ENCODE measurements at regions not wholly inside any gene's neighbourhood (a gene's known extent, or its start where the extent isn't known, plus 50 kb on each side); places are given as distances from the start of the nearest gene placed in this dataset.

DNA sequence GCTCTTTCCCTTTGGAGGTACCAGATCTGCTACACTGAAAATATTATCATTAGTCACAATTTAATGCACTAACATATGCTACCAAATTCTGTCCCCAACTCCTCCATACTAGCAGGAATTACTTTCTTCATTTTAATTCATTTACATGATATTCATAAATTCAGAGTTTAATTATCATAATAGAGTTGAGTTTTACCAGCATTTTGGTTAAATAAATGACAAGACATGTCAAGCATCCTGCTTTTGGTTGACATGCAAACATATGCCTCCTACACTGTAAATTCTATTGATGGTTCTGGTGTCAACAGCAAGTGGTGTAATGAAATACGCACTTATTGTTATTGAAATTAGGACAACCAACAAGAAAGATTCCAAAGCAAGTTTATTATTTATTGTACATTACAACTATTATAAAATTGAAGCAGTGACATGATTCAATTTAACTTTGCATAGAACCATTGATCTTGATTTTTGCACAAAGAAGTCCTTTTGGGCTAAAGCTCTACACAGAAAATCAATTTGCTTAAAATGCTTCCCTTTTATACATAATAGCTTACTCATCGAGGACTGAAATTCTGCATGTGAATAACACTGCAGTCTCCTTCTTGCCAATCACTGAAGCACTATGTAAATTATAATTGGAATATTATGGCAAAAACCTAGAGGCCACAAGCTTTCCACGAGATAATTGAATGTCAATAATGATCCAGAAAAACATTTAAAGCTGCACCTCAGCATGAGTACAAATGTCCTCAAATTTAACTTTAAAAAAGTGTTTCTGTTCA is 728.6 kb upstream of the ADGRL2 start:
- H3K9me3 ChIP-seq (ENCODE audit: control insufficient read depth, low read length): no peaks in the 10 kb centered on the region
- WGBS, 2 experiments (ENCODE audit: insufficient coverage in 2 of 2): no CpG with 5 or more reads among the region's 3 CpGs
- no peak overlapping the region for H3K4me3 ChIP-seq (ENCODE audit: extremely low read depth, insufficient read depth, low read length, poor library complexity, severe bottlenecking)

GRCh38 chr1:81071072-81071858 is 729.5 kb upstream of the ADGRL2 start:
- Histone ChIP-seq H3K36me3 (ENCODE audit: control insufficient read depth, insufficient read depth, low read length) (no peaks in the 10 kb centered on the region), H3K9me3 (ENCODE audit: control insufficient read depth, low read length) (no peaks in the 10 kb centered on the region), H3K4me1 (ENCODE audit: control insufficient read depth, insufficient read depth, low read length, poor library complexity, severe bottlenecking) (no peaks in the 10 kb centered on the region), H3K27ac (ENCODE audit: low read depth, low read length, severe bottlenecking) (no peak overlapping the region), H3K4me3 (ENCODE audit: extremely low read depth, insufficient read depth, low read length, poor library complexity, severe bottlenecking) (no peak overlapping the region)
- no CpG with 5 or more reads among the region's 1 CpG for WGBS, 2 experiments (ENCODE audit: insufficient coverage in 2 of 2)

More for the DNA sequence above, 728.6 kb upstream of the ADGRL2 start:
- Histone ChIP-seq H3K4me1 (ENCODE audit: control insufficient read depth, insufficient read depth, low read length, poor library complexity, severe bottlenecking) (no peaks in the 10 kb centered on the region), H3K27ac (ENCODE audit: low read depth, low read length, severe bottlenecking) (no peak overlapping the region), H3K36me3 (ENCODE audit: control insufficient read depth, insufficient read depth, low read length) (no peaks in the 10 kb centered on the region)

- H3K27ac ChIP-seq (ENCODE audit: low read depth, low read length, severe bottlenecking): no peak overlapping the region
- H3K4me1 ChIP-seq (ENCODE audit: control insufficient read depth, insufficient read depth, low read length, poor library complexity, severe bottlenecking): no peaks in the 10 kb centered on the region
- no peaks in the 10 kb centered on the region for H3K9me3 ChIP-seq (ENCODE audit: control insufficient read depth, low read length)
- no peak overlapping the region for H3K4me3 ChIP-seq (ENCODE audit: extremely low read depth, insufficient read depth, low read length, poor library complexity, severe bottlenecking)
- 86 to 94% methylated on average over 2 of the region's 3 CpGs for WGBS, 2 experiments (ENCODE audit: insufficient coverage in 2 of 2)
- H3K36me3 ChIP-seq (ENCODE audit: control insufficient read depth, insufficient read depth, low read length): no peaks in the 10 kb centered on the region
Measured at GRCh38 chr1:81069856-81070255, 730.9 kb upstream of the ADGRL2 start.

DNA sequence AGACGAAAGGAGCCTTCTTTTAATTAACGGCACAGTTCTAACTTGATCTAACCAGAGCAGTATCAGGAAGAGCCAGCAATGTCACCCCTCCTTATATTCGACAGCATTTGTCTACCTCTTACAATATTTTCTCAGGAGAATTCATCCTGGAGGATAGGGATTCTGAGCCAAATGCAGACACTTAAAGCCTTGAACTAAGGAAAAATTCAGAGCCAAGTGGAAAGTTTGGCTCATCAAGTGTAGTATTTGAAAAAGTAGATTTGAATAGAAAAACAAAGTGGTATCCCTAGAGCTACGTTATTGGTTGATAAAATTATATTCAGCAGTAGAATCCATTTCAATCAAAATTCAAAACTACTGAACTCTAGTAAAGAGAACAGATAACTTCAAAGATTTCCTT is 732.0 kb upstream of the ADGRL2 start:
- no peaks in the 10 kb centered on the region for H3K9me3 ChIP-seq (ENCODE audit: control insufficient read depth, low read length)
- H3K27ac ChIP-seq (ENCODE audit: low read depth, low read length, severe bottlenecking): no peak overlapping the region
- WGBS, 2 experiments (ENCODE audit: insufficient coverage in 2 of 2): no CpG with 5 or more reads among the region's 4 CpGs
- H3K4me3 ChIP-seq (ENCODE audit: extremely low read depth, insufficient read depth, low read length, poor library complexity, severe bottlenecking): no peak overlapping the region
- H3K36me3 ChIP-seq (ENCODE audit: control insufficient read depth, insufficient read depth, low read length): no peaks in the 10 kb centered on the region
- no peaks in the 10 kb centered on the region for H3K4me1 ChIP-seq (ENCODE audit: control insufficient read depth, insufficient read depth, low read length, poor library complexity, severe bottlenecking)

DNA sequence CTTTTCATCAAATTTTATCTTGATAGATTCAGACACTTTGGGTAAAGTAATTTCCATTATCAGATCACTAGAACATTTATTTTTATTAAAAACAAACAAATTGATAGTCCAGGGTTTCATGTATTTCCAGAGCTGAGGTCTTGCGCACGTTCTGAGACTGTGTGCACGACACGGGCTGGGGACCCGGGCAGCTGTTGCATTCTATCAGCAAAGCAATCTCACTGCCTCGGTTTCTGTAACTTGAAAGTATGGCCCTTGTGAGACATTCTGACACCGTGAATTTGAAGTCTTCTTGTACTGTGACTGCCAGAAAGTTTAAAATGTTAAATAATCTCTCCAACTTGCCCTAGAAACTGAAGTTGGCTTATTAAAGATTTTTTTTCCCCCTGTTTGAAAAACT is 746.9 kb upstream of the ADGRL2 start:
- H3K4me3 ChIP-seq (ENCODE audit: extremely low read depth, insufficient read depth, low read length, poor library complexity, severe bottlenecking): no peak overlapping the region
- H3K4me1 ChIP-seq (ENCODE audit: control insufficient read depth, insufficient read depth, low read length, poor library complexity, severe bottlenecking): no peaks in the 10 kb centered on the region
- H3K27ac ChIP-seq (ENCODE audit: low read depth, low read length, severe bottlenecking): no peak overlapping the region
- no peaks in the 10 kb centered on the region for H3K9me3 ChIP-seq (ENCODE audit: control insufficient read depth, low read length)
- H3K36me3 ChIP-seq (ENCODE audit: control insufficient read depth, insufficient read depth, low read length): no peaks in the 10 kb centered on the region
- 67 to 73% methylated on average over 3 to 6 of the region's 7 CpGs for WGBS, 2 experiments (ENCODE audit: insufficient coverage in 2 of 2)

- Histone ChIP-seq H3K27ac (ENCODE audit: low read depth, low read length, severe bottlenecking) (no peak overlapping the region), H3K4me3 (ENCODE audit: extremely low read depth, insufficient read depth, low read length, poor library complexity, severe bottlenecking) (no peak overlapping the region), H3K4me1 (ENCODE audit: control insufficient read depth, insufficient read depth, low read length, poor library complexity, severe bottlenecking) (no peaks in the 10 kb centered on the region), H3K9me3 (ENCODE audit: control insufficient read depth, low read length) (no peaks in the 10 kb centered on the region), H3K36me3 (ENCODE audit: control insufficient read depth, insufficient read depth, low read length) (no peaks in the 10 kb centered on the region)
- no CpG with 5 or more reads among the region's 2 CpGs for whole genome bisulfite sequencing, 2 experiments (ENCODE audit: insufficient coverage in 2 of 2)
Measured at GRCh38 chr1:81052162-81052561, 748.6 kb upstream of the ADGRL2 start.

- H3K36me3 ChIP-seq (ENCODE audit: control insufficient read depth, insufficient read depth, low read length): no peaks in the 10 kb centered on the region
Measured at GRCh38 chr1:81050390-81050789, 750.3 kb upstream of the ADGRL2 start.

DNA sequence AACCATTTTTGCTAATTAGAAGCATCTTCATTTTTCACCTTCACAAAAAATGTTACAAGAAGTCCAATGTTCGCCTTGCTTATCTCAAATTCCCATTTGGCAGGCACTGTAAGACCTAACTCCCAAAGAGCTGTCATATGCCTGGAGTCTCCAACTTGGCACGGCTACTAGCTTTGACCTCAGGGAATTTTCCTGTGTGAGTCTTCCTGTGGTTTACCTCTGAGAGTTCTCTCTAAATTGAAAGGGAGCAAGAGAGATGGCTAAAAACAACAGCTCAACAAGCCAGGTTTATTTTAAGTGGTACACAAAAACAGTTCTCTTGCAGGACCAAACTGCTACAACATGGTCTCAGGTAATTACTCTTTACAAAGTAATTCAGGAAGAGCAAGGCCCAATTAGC is 756.0 kb upstream of the ADGRL2 start:
- Histone ChIP-seq H3K27ac (ENCODE audit: low read depth, low read length, severe bottlenecking) (no peak overlapping the region), H3K9me3 (ENCODE audit: control insufficient read depth, low read length) (no peaks in the 10 kb centered on the region), H3K36me3 (ENCODE audit: control insufficient read depth, insufficient read depth, low read length) (no peaks in the 10 kb centered on the region), H3K4me1 (ENCODE audit: control insufficient read depth, insufficient read depth, low read length, poor library complexity, severe bottlenecking) (no peaks in the 10 kb centered on the region), H3K4me3 (ENCODE audit: extremely low read depth, insufficient read depth, low read length, poor library complexity, severe bottlenecking) (no peak overlapping the region)
- 80 to 86% methylated on average over 1 of the region's 2 CpGs for WGBS, 2 experiments (ENCODE audit: insufficient coverage in 2 of 2)

More at GRCh38 chr1:81050390-81050789, 750.3 kb upstream of the ADGRL2 start:
- H3K4me3 ChIP-seq (ENCODE audit: extremely low read depth, insufficient read depth, low read length, poor library complexity, severe bottlenecking): no peak overlapping the region
- H3K9me3 ChIP-seq (ENCODE audit: control insufficient read depth, low read length): no peaks in the 10 kb centered on the region
- H3K4me1 ChIP-seq (ENCODE audit: control insufficient read depth, insufficient read depth, low read length, poor library complexity, severe bottlenecking): no peaks in the 10 kb centered on the region
- H3K27ac ChIP-seq (ENCODE audit: low read depth, low read length, severe bottlenecking): no peak overlapping the region
- WGBS, 2 experiments (ENCODE audit: insufficient coverage in 2 of 2): no CpG with 5 or more reads among the region's 1 CpG

GRCh38 chr1:81042225-81042624 is 758.5 kb upstream of the ADGRL2 start:
- no CpG with 5 or more reads among the region's 1 CpG for WGBS, 2 experiments (ENCODE audit: insufficient coverage in 2 of 2)
- no peak overlapping the region for H3K27ac ChIP-seq (ENCODE audit: low read depth, low read length, severe bottlenecking)
- H3K9me3 ChIP-seq (ENCODE audit: control insufficient read depth, low read length): no peaks in the 10 kb centered on the region
- no peaks in the 10 kb centered on the region for H3K36me3 ChIP-seq (ENCODE audit: control insufficient read depth, insufficient read depth, low read length)
- no peaks in the 10 kb centered on the region for H3K4me1 ChIP-seq (ENCODE audit: control insufficient read depth, insufficient read depth, low read length, poor library complexity, severe bottlenecking)
- H3K4me3 ChIP-seq (ENCODE audit: extremely low read depth, insufficient read depth, low read length, poor library complexity, severe bottlenecking): no peak overlapping the region

- H3K27ac ChIP-seq (ENCODE audit: low read depth, low read length, severe bottlenecking): no peak overlapping the region
- no peaks in the 10 kb centered on the region for H3K36me3 ChIP-seq (ENCODE audit: control insufficient read depth, insufficient read depth, low read length)
- no peak overlapping the region for H3K4me3 ChIP-seq (ENCODE audit: extremely low read depth, insufficient read depth, low read length, poor library complexity, severe bottlenecking)
- no peaks in the 10 kb centered on the region for H3K4me1 ChIP-seq (ENCODE audit: control insufficient read depth, insufficient read depth, low read length, poor library complexity, severe bottlenecking)
- no peaks in the 10 kb centered on the region for H3K9me3 ChIP-seq (ENCODE audit: control insufficient read depth, low read length)
- 88 to 100% methylated on average over 1 of the region's 1 CpG for whole genome bisulfite sequencing, 2 experiments (ENCODE audit: insufficient coverage in 2 of 2)
Measured at GRCh38 chr1:81034291-81034690, 766.4 kb upstream of the ADGRL2 start.

GRCh38 chr1:81032973-81033425 is 767.7 kb upstream of the ADGRL2 start:
- Histone ChIP-seq H3K9me3 (ENCODE audit: control insufficient read depth, low read length) (no peaks in the 10 kb centered on the region), H3K27ac (ENCODE audit: low read depth, low read length, severe bottlenecking) (no peak overlapping the region), H3K4me1 (ENCODE audit: control insufficient read depth, insufficient read depth, low read length, poor library complexity, severe bottlenecking) (no peaks in the 10 kb centered on the region), H3K36me3 (ENCODE audit: control insufficient read depth, insufficient read depth, low read length) (no peaks in the 10 kb centered on the region), H3K4me3 (ENCODE audit: extremely low read depth, insufficient read depth, low read length, poor library complexity, severe bottlenecking) (no peak overlapping the region)
- 80% methylated on average over 1 of the region's 5 CpGs; no CpG with 5 or more reads in 1 of the 2 experiments for WGBS, 2 experiments (ENCODE audit: insufficient coverage in 2 of 2)
